ENCODE measurements at regions not wholly inside any gene's neighbourhood (a gene's known extent, or its start where the extent isn't known, plus 50 kb on each side); places are given as distances from the start of the nearest gene placed in this dataset.

DNA sequence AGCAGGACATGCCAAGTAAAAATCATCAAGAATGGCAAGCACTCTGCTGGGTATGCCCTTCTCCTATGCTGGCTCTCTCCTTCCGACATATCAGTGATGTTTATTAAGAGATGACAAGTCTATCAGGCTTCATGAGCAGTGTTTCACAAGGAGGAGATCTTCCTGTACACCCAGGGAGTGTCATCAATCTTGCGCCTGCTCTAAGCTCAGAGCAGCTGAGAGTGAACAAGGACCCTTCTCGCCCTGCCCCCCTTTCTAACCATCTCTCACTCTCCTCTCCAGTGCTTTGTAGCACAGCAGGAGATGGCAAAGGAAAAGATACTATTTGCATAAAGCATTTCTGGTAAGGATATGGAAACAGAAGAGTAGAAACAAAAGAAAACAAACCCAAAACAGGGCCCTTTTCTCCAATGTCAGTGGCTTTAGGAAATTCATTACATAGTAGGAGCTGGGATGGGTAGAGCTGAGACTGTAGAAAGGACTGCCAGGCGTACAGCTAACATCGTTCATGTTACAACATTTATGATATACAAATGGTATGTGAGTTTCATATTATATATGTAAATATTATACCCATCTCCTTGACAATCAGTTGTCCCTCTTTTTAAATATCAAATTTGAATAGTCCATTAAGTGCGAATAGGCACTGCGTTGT is 201.7 kb downstream of the NUF2 start:
- H3K4me3 ChIP-seq (ENCODE audit: low read depth in 1 of 2, low read length in 2 of 2) = no peak overlapping the region
- no peak overlapping the region for H3K4me2 ChIP-seq (ENCODE audit: insufficient read depth, low read length)
- no peaks in the 10 kb centered on the region for H3K36me3 ChIP-seq (ENCODE audit: insufficient read depth, low read length)
- DNase-seq (no peak), ATAC-seq (ENCODE audit: insufficient read depth, low read depth) (no peak)
- no peak overlapping the region for H2AFZ ChIP-seq (ENCODE audit: low read depth, low read length)
- no peaks in the 10 kb centered on the region for H4K20me1 ChIP-seq (ENCODE audit: insufficient read depth, low read length)
- H3K9ac ChIP-seq (ENCODE audit: low read depth, low read length) = no peak overlapping the region
- no peaks in the 10 kb centered on the region for H3K79me2 ChIP-seq (ENCODE audit: insufficient read depth, low read length)
- H3K27ac ChIP-seq (ENCODE audit: low read length) = no peak overlapping the region
- no peaks in the 10 kb centered on the region for H3K9me3 ChIP-seq (ENCODE audit: insufficient read depth, low read length, severe bottlenecking)
- H3K27me3 ChIP-seq (ENCODE audit: insufficient read depth, low read length, poor library complexity) = no peaks in the 10 kb centered on the region
- H3K4me1 ChIP-seq (ENCODE audit: insufficient read depth, low read length) = no peaks in the 10 kb centered on the region
- no peak for TF ChIP-seq EZH2 (IDR thresholded peaks at IDR 0.05; ENCODE audit: borderline replicate concordance, low read depth, low read length, severe bottlenecking)
- TF ChIP-seq, protein P1, sequence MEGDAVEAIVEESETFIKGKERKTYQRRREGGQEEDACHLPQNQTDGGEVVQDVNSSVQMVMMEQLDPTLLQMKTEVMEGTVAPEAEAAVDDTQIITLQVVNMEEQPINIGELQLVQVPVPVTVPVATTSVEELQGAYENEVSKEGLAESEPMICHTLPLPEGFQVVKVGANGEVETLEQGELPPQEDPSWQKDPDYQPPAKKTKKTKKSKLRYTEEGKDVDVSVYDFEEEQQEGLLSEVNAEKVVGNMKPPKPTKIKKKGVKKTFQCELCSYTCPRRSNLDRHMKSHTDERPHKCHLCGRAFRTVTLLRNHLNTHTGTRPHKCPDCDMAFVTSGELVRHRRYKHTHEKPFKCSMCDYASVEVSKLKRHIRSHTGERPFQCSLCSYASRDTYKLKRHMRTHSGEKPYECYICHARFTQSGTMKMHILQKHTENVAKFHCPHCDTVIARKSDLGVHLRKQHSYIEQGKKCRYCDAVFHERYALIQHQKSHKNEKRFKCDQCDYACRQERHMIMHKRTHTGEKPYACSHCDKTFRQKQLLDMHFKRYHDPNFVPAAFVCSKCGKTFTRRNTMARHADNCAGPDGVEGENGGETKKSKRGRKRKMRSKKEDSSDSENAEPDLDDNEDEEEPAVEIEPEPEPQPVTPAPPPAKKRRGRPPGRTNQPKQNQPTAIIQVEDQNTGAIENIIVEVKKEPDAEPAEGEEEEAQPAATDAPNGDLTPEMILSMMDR (IDR thresholded peaks at IDR 0.05; ENCODE audit: borderline replicate concordance, extremely low read depth, low read length, poor library complexity, severe bottlenecking) = no peak

DNA sequence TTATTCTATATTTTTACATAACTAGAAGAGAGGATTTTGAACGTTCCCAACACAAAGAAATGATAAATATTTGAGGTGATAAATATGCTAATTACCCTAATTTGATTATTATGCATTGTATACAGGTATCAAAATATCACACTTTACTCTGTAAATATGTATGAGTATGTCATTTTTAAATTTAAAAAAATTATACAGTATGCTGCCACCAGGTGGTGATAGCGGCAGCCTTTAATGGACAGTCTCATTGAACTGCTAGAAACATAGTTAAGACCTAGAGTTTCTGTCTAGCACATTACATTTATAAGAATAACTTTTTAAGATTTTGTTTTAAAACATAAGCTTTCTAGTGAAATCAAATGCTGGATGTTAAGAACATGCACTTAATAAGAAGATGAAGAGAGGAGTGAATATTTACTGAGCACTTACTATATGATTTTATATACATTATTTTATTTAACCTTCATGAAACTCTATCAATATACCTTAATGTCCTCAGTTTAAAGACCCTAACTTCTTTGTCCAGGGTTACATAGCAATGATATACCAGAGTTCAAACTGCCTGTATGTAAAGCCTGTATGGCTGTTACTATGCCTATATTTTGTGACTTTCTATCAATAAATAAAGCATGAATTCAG is 207.1 kb downstream of the NUF2 start:
- H3K4me1 ChIP-seq (ENCODE audit: insufficient read depth, low read length) = no peaks in the 10 kb centered on the region
- no peak overlapping the region for H3K4me3 ChIP-seq (ENCODE audit: low read depth in 1 of 2, low read length in 2 of 2)
- no peaks in the 10 kb centered on the region for H3K36me3 ChIP-seq (ENCODE audit: insufficient read depth, low read length)
- TF ChIP-seq, protein P1 (IDR thresholded peaks at IDR 0.05; ENCODE audit: borderline replicate concordance, extremely low read depth, low read length, poor library complexity, severe bottlenecking) = peak; percentile 57
- no peak for TF ChIP-seq EZH2 (IDR thresholded peaks at IDR 0.05; ENCODE audit: borderline replicate concordance, low read depth, low read length, severe bottlenecking)
- H2AFZ ChIP-seq (ENCODE audit: low read depth, low read length) = no peak overlapping the region
- DNase-seq = peak; percentile 19
- no peaks in the 10 kb centered on the region for H3K9me3 ChIP-seq (ENCODE audit: insufficient read depth, low read length, severe bottlenecking)
- H3K9ac ChIP-seq (ENCODE audit: low read depth, low read length) = no peak overlapping the region
- no peak overlapping the region for H3K27ac ChIP-seq (ENCODE audit: low read length)
- H3K79me2 ChIP-seq (ENCODE audit: insufficient read depth, low read length) = no peaks in the 10 kb centered on the region
- ATAC-seq (ENCODE audit: insufficient read depth, low read depth) = peak; percentile 64; the same call in 1 of the 3 replicates
- H4K20me1 ChIP-seq (ENCODE audit: insufficient read depth, low read length) = no peaks in the 10 kb centered on the region
- peaks cover 2% of the 10 kb centered on the region for H3K27me3 ChIP-seq (ENCODE audit: insufficient read depth, low read length, poor library complexity)
- H3K4me2 ChIP-seq (ENCODE audit: insufficient read depth, low read length) = no peak overlapping the region

DNA sequence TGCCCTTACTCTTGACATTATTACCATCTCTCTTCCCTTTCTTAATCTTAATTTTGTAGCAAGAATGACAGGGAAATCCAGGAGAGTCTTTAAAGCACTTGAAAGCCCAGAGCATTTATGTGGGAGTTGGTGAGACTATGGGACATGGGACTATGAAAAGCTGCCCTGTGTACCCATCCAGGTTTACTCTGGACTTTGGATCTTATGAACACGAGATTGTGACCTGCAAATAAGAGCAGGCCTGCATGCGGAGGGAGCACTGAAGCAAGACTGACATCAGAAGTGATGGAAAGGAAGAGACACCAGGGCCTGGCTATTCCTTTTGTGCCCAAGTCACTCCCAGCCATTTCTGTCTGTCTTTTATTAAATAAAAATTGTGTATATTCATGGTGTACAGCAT is 209.6 kb downstream of the NUF2 start:
- Histone ChIP-seq H3K27ac (ENCODE audit: low read length) (no peak overlapping the region), H3K4me2 (ENCODE audit: insufficient read depth, low read length) (no peak overlapping the region), H3K9me3 (ENCODE audit: insufficient read depth, low read length, severe bottlenecking) (no peaks in the 10 kb centered on the region), H4K20me1 (ENCODE audit: insufficient read depth, low read length) (no peaks in the 10 kb centered on the region), H3K79me2 (ENCODE audit: insufficient read depth, low read length) (no peaks in the 10 kb centered on the region), H2AFZ (ENCODE audit: low read depth, low read length) (no peak overlapping the region), H3K4me1 (ENCODE audit: insufficient read depth, low read length) (no peaks in the 10 kb centered on the region), H3K36me3 (ENCODE audit: insufficient read depth, low read length) (no peaks in the 10 kb centered on the region), H3K9ac (ENCODE audit: low read depth, low read length) (no peak overlapping the region), H3K4me3 (ENCODE audit: low read depth in 1 of 2, low read length in 2 of 2) (no peak overlapping the region), H3K27me3 (ENCODE audit: insufficient read depth, low read length, poor library complexity) (peaks cover 2% of the 10 kb centered on the region)
- DNase-seq (no peak), ATAC-seq (ENCODE audit: insufficient read depth, low read depth) (no peak)
- TF ChIP-seq, protein P1 (IDR thresholded peaks at IDR 0.05; ENCODE audit: borderline replicate concordance, extremely low read depth, low read length, poor library complexity, severe bottlenecking) = no peak
- no peak for TF ChIP-seq EZH2 (IDR thresholded peaks at IDR 0.05; ENCODE audit: borderline replicate concordance, low read depth, low read length, severe bottlenecking)
